Loucy (cell line): ENCODE measurements at regions not wholly inside any gene's neighbourhood (a gene's known extent, or its start where the extent isn't known, plus 50 kb on each side); places are given as distances from the start of the nearest gene placed in this dataset.

Experiments used
- EZH2phosphoT487 ChIP-seq: fragments of 200-600 bp; IDR thresholded peaks from 2 replicates; pipeline ENCODE4 v1.6.1; 2018; ENCODE audit warnings: antibody characterized with exemption, mild to moderate bottlenecking, moderate library complexity, borderline replicate concordance
- TF ChIP-seq, protein P1 (sequence below): fragments of 200-600 bp; sonication (generic); conservative IDR thresholded peaks from 2 replicates; pipeline ENCODE4 v1.5.1; 2014; ENCODE audit warnings: mild to moderate bottlenecking, antibody characterized with exemption, low read length

GRCh38 chr15:29621616-29622015 lies 200.7 kb downstream of the TJP1 start:
- TF ChIP-seq, protein P1, sequence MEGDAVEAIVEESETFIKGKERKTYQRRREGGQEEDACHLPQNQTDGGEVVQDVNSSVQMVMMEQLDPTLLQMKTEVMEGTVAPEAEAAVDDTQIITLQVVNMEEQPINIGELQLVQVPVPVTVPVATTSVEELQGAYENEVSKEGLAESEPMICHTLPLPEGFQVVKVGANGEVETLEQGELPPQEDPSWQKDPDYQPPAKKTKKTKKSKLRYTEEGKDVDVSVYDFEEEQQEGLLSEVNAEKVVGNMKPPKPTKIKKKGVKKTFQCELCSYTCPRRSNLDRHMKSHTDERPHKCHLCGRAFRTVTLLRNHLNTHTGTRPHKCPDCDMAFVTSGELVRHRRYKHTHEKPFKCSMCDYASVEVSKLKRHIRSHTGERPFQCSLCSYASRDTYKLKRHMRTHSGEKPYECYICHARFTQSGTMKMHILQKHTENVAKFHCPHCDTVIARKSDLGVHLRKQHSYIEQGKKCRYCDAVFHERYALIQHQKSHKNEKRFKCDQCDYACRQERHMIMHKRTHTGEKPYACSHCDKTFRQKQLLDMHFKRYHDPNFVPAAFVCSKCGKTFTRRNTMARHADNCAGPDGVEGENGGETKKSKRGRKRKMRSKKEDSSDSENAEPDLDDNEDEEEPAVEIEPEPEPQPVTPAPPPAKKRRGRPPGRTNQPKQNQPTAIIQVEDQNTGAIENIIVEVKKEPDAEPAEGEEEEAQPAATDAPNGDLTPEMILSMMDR = no peak
- TF ChIP-seq EZH2phosphoT487 = no peak
